Right cardiac atrium (tissue), 5 donors: ENCODE measurements at regions not wholly inside any gene's neighbourhood (a gene's known extent, or its start where the extent isn't known, plus 50 kb on each side); places are given as distances from the start of the nearest gene placed in this dataset.
A peak's percentile ranks its signal among the peaks of the same experiment; 100 is the strongest.

Source experiments
- ATAC-seq, 2 donors: fragments of 200-7000 bp; cut with Tn5 transposase; one replicate each; pipeline versions ENCODE4 v1.8.0 to v1.9.1; 2020; ENCODE audit warnings: moderate library complexity in 2 of 2, mild to moderate bottlenecking in 1 of 2
- DNase-seq, 3 donors: peaks; one replicate each; pipeline ENCODE4 v3.0.0-alpha.2; 2020
- H3K27ac ChIP-seq: one replicate; pipeline ENCODE4 v1.5.1; 2013; ENCODE audit warnings: mild to moderate bottlenecking, low read length, control low read depth, moderate library complexity
- H3K27me3 ChIP-seq: one replicate; pipeline ENCODE4 v1.6.1; 2013; ENCODE audit not compliant: control insufficient read depth, insufficient read depth
- H3K4me1 ChIP-seq: one replicate; pipeline ENCODE4 v1.6.1; 2013; ENCODE audit warnings: low read length; ENCODE audit not compliant: control insufficient read depth, insufficient read depth
- H3K4me3 ChIP-seq: one replicate; pipeline ENCODE4 v1.5.1; 2013; ENCODE audit warnings: low read length, control low read depth
- H3K9me3 ChIP-seq: one replicate; pipeline ENCODE4 v1.6.1; 2013; ENCODE audit warnings: low read length; ENCODE audit not compliant: control insufficient read depth
- WGBS: extraction: QIAGEN DNeasy Blood & Tissue Kit; methylation state at CpG from one replicate; pipeline ENCODE4 v1.1.7; 2013; 5-methylcytosine and 5-hydroxymethylcytosine counted together
- intact Hi-C, 4 donors: fragments of 100-400 bp; cut with DNase I; formaldehyde crosslinking; loops; one replicate each; pipeline versions ENCODE4 v1.11.0 to v1.14.0; 2022 to 2023
- donor health status: healthy with polysubstance abuse.
- donor health status: DM: no; HTN: yes; CAD: no.
- donor health status: DM: no; HTN: no; CAD: no.
- donor health status: DM: no; HTN: yes; CAD: no; lungs with severe emphysema.
- donor health status: DM: yes; HTN: yes; CAD: no.

- intact Hi-C loops, result no loop called here
These were observed 925.1 kb downstream of the OTOL1 start for GRCh38 chr3:162421721-162422120.

GRCh38 chr3:162428192-162428591, 931.6 kb downstream of the OTOL1 start:
- ATAC-seq (no peak), DNase-seq (no peak)
- Histone ChIP-seq H3K4me1 (no peaks in the 10 kb centered on the region), H3K9me3 (no peaks in the 10 kb centered on the region), H3K27me3 (no peaks in the 10 kb centered on the region), H3K27ac (no peak overlapping the region), H3K4me3 (no peak overlapping the region)
- intact Hi-C loops, result no loop called here
- 40% methylated on average over 2 of the region's 2 CpGs for WGBS

More at GRCh38 chr3:162421721-162422120, 925.1 kb downstream of the OTOL1 start:
- Histone ChIP-seq H3K4me1 (no peaks in the 10 kb centered on the region), H3K27ac (no peak overlapping the region), H3K9me3 (no peaks in the 10 kb centered on the region), H3K4me3 (no peak overlapping the region), H3K27me3 (no peaks in the 10 kb centered on the region)
- ATAC-seq (no peak), DNase-seq (no peak)

GRCh38 chr3:162435750-162436149, 939.1 kb downstream of the OTOL1 start:
- intact Hi-C loops, result no loop called here
- no peaks in the 10 kb centered on the region for H3K27me3 ChIP-seq

GRCh38 chr3:162436826-162437225, 940.2 kb downstream of the OTOL1 start:
- 79% methylated on average over 2 of the region's 2 CpGs for WGBS

More at GRCh38 chr3:162435750-162436149, 939.1 kb downstream of the OTOL1 start:
- Histone ChIP-seq H3K4me3 (no peak overlapping the region), H3K9me3 (no peaks in the 10 kb centered on the region), H3K4me1 (no peaks in the 10 kb centered on the region), H3K27ac (no peak overlapping the region)
- WGBS, result 86% methylated on average over 1 of the region's 1 CpG
- ATAC-seq (no peak), DNase-seq (no peak)

GRCh38 chr3:162437480-162437879, 940.9 kb downstream of the OTOL1 start:
- no peaks in the 10 kb centered on the region for H3K4me1 ChIP-seq
- no peak for DNase-seq
- intact Hi-C loops, result no loop called here
- H3K27ac ChIP-seq, result no peak overlapping the region
- H3K4me3 ChIP-seq, result no peak overlapping the region
- no peaks in the 10 kb centered on the region for H3K9me3 ChIP-seq
- ATAC-seq, result no peak
- no peaks in the 10 kb centered on the region for H3K27me3 ChIP-seq
- WGBS, result 70% methylated on average over 3 of the region's 3 CpGs

More at GRCh38 chr3:162436826-162437225, 940.2 kb downstream of the OTOL1 start:
- DNase-seq (no peak), ATAC-seq (no peak)
- Histone ChIP-seq H3K4me1 (no peaks in the 10 kb centered on the region), H3K9me3 (no peaks in the 10 kb centered on the region), H3K27ac (no peak overlapping the region), H3K4me3 (no peak overlapping the region), H3K27me3 (no peaks in the 10 kb centered on the region)
- intact Hi-C loops, result no loop called here

- Histone ChIP-seq H3K4me1 (no peaks in the 10 kb centered on the region), H3K27me3 (no peaks in the 10 kb centered on the region), H3K4me3 (no peak overlapping the region), H3K9me3 (no peaks in the 10 kb centered on the region), H3K27ac (no peak overlapping the region)
- WGBS, result 18% methylated on average over 1 of the region's 1 CpG
- ATAC-seq (no peak), DNase-seq (no peak)
- intact Hi-C loops, result no loop called here
These were observed 945.1 kb downstream of the OTOL1 start for GRCh38 chr3:162441716-162442115.

GRCh38 chr3:162443376-162443775, 946.8 kb downstream of the OTOL1 start:
- Histone ChIP-seq H3K27ac (no peak overlapping the region), H3K27me3 (no peaks in the 10 kb centered on the region), H3K9me3 (no peaks in the 10 kb centered on the region), H3K4me3 (no peak overlapping the region), H3K4me1 (no peaks in the 10 kb centered on the region)
- intact Hi-C loops, result no loop called here
- no peak for ATAC-seq
- no peak for DNase-seq

GRCh38 chr3:162468791-162469190, 972.2 kb downstream of the OTOL1 start:
- DNase-seq (no peak), ATAC-seq (no peak)
- H3K4me3 ChIP-seq, result no peak overlapping the region
- no peaks in the 10 kb centered on the region for H3K4me1 ChIP-seq
- WGBS, result 86% methylated on average over 2 of the region's 2 CpGs
- H3K27ac ChIP-seq, result no peak overlapping the region
- H3K27me3 ChIP-seq, result no peaks in the 10 kb centered on the region
- H3K9me3 ChIP-seq, result no peaks in the 10 kb centered on the region
- intact Hi-C loops, result no loop called here

- intact Hi-C loops, result no loop called here
- no peaks in the 10 kb centered on the region for H3K27me3 ChIP-seq
- no peak overlapping the region for H3K27ac ChIP-seq
- 92% methylated on average over 1 of the region's 1 CpG for WGBS
- H3K4me3 ChIP-seq, result no peak overlapping the region
- ATAC-seq, result no peak
- H3K9me3 ChIP-seq, result no peaks in the 10 kb centered on the region
- no peak for DNase-seq
- H3K4me1 ChIP-seq, result no peaks in the 10 kb centered on the region
These were observed 990.5 kb downstream of the OTOL1 start for GRCh38 chr3:162487138-162487537.

GRCh38 chr3:162489853-162490252, 993.2 kb downstream of the OTOL1 start:
- Histone ChIP-seq H3K4me1 (no peaks in the 10 kb centered on the region), H3K27me3 (no peaks in the 10 kb centered on the region), H3K4me3 (no peak overlapping the region), H3K9me3 (no peaks in the 10 kb centered on the region), H3K27ac (no peak overlapping the region)
- ATAC-seq, result peak in 1 of 2 donors; percentile 41
- intact Hi-C loops, result no loop called here
- 50% methylated on average over 2 of the region's 2 CpGs for WGBS
- DNase-seq, result no peak

GRCh38 chr3:162491952-162492351, 995.3 kb downstream of the OTOL1 start:
- DNase-seq (no peak), ATAC-seq (no peak)
- H3K4me3 ChIP-seq, result no peak overlapping the region
- 48% methylated on average over 1 of the region's 1 CpG for WGBS
- intact Hi-C loops, result no loop called here
- no peaks in the 10 kb centered on the region for H3K4me1 ChIP-seq
- no peaks in the 10 kb centered on the region for H3K9me3 ChIP-seq
- no peaks in the 10 kb centered on the region for H3K27me3 ChIP-seq
- no peak overlapping the region for H3K27ac ChIP-seq

GRCh38 chr3:162492446-162493081, 996.0 kb downstream of the OTOL1 start:
- no peaks in the 10 kb centered on the region for H3K4me1 ChIP-seq
- H3K4me3 ChIP-seq, result no peak overlapping the region
- H3K27me3 ChIP-seq, result no peaks in the 10 kb centered on the region
- 35% methylated on average over 4 of the region's 4 CpGs for WGBS
- H3K9me3 ChIP-seq, result no peaks in the 10 kb centered on the region
- no peak overlapping the region for H3K27ac ChIP-seq
- ATAC-seq (no peak), DNase-seq (no peak)
- intact Hi-C loops, result no loop called here
